Ectodermal cell (in vitro differentiated cells): ENCODE measurements at regions not wholly inside any gene's neighbourhood (a gene's known extent, or its start where the extent isn't known, plus 50 kb on each side); places are given as distances from the start of the nearest gene placed in this dataset.

Experiments
- H3K27ac ChIP-seq: 2 replicates; pipeline ENCODE4 v1.7.0; 2013; ENCODE audit warnings: mild to moderate bottlenecking, low read depth, low read length; ENCODE audit not compliant: insufficient read depth, poor library complexity, severe bottlenecking
- H3K27me3 ChIP-seq: 2 replicates; pipeline ENCODE4 v1.7.0; 2013; ENCODE audit warnings: mild to moderate bottlenecking, low read length; ENCODE audit not compliant: insufficient read depth, control insufficient read depth, poor library complexity, severe bottlenecking
- H3K36me3 ChIP-seq: one replicate; pipeline ENCODE4 v1.7.0; 2013; ENCODE audit warnings: low read length; ENCODE audit not compliant: control insufficient read depth, insufficient read depth
- H3K4me1 ChIP-seq: one replicate; pipeline ENCODE4 v1.7.0; 2013; ENCODE audit warnings: low read length; ENCODE audit not compliant: control insufficient read depth, insufficient read depth
- H3K4me3 ChIP-seq: 2 replicates; pipeline ENCODE4 v1.7.0; 2013; ENCODE audit warnings: low read depth, low read length, control low read depth; ENCODE audit not compliant: insufficient read depth
- H3K9me3 ChIP-seq: 2 replicates; pipeline ENCODE4 v1.7.0; 2013; ENCODE audit warnings: mild to moderate bottlenecking, low read length, moderate library complexity; ENCODE audit not compliant: control insufficient read depth
- WGBS, 2 experiments: methylation state at CpG; one replicate each; pipeline ENCODE4 v1.1.7; 2013; ENCODE audit warnings: missing lambda C conversion rate in 2 of 2; 5-methylcytosine and 5-hydroxymethylcytosine counted together

GRCh38 chr4:36900446-36900987 lies 344.0 kb upstream of the NWD2 start:
- Histone ChIP-seq H3K4me3 (no peak overlapping the region), H3K9me3 (no peaks in the 10 kb centered on the region), H3K4me1 (no peaks in the 10 kb centered on the region), H3K27ac (no peak overlapping the region), H3K27me3 (no peaks in the 10 kb centered on the region), H3K36me3 (no peaks in the 10 kb centered on the region)
- 83 to 85% methylated on average over 4 of the region's 4 CpGs for WGBS, 2 experiments

DNA sequence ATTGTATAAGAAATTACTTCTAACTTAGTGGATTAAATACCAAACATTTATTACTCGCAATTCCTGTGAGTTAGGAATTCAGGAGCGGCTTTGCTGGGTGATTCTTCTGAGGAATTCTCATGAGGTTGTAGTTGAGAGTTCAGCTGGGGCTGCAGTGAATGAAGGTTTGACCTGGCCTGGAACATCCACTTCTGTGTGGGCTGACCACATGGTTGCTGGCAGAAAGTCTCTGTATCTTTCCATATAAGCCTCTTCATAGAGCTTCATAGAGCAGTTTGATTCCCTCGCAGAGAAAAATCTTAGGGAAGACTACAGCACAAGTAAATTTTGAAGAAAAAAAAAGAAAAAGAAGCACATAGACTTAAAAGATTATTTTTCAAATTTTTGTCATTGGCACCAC lies 339.7 kb upstream of the NWD2 start:
- no peaks in the 10 kb centered on the region for H3K36me3 ChIP-seq
- WGBS, 2 experiments: 92 to 94% methylated on average over 1 to 3 of the region's 3 CpGs
- H3K9me3 ChIP-seq: no peaks in the 10 kb centered on the region
- H3K27me3 ChIP-seq: no peaks in the 10 kb centered on the region
- no peaks in the 10 kb centered on the region for H3K4me1 ChIP-seq
- H3K4me3 ChIP-seq: no peak overlapping the region
- H3K27ac ChIP-seq: no peak overlapping the region

DNA sequence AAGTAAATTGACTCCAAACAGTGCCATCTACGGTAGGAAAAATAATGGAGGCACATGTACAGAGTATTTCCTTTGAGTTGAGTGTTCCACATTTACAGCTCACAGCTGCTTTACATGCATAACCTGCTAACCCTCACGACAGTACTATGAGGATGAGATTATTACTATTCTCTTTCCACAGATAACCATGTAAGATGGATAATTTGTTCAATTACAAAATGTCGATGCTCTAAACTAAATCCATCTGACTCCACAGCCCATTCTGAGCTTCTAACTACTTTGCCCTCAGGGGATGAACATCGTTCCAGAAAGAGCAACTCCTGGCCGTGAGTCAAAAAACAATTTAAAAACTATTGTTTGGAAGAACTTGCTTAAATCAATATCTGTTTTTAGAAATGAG lies 330.4 kb upstream of the NWD2 start:
- no peaks in the 10 kb centered on the region for H3K36me3 ChIP-seq
- H3K4me3 ChIP-seq: no peak overlapping the region
- H3K27me3 ChIP-seq: no peaks in the 10 kb centered on the region
- H3K4me1 ChIP-seq: no peaks in the 10 kb centered on the region
- 90 to 100% methylated on average over 4 to 5 of the region's 5 CpGs for WGBS, 2 experiments
- H3K9me3 ChIP-seq: no peaks in the 10 kb centered on the region
- H3K27ac ChIP-seq: no peak overlapping the region

- no peak overlapping the region for H3K27ac ChIP-seq
- H3K4me3 ChIP-seq: no peak overlapping the region
- 77 to 90% methylated on average over 2 of the region's 2 CpGs for whole genome bisulfite sequencing, 2 experiments
- no peaks in the 10 kb centered on the region for H3K27me3 ChIP-seq
- no peaks in the 10 kb centered on the region for H3K9me3 ChIP-seq
- no peaks in the 10 kb centered on the region for H3K4me1 ChIP-seq
- no peaks in the 10 kb centered on the region for H3K36me3 ChIP-seq
Observed at GRCh38 chr4:36915717-36916116, 328.8 kb upstream of the NWD2 start.

- Histone ChIP-seq H3K27me3 (no peaks in the 10 kb centered on the region), H3K4me1 (no peaks in the 10 kb centered on the region)
- WGBS, 2 experiments: 84 to 88% methylated on average over 6 of the region's 6 CpGs
Observed at GRCh38 chr4:36917413-36917812, 327.1 kb upstream of the NWD2 start.

GRCh38 chr4:36919721-36920120 lies 324.8 kb upstream of the NWD2 start:
- 76 to 81% methylated on average over 2 of the region's 2 CpGs for WGBS, 2 experiments
- Histone ChIP-seq H3K36me3 (no peaks in the 10 kb centered on the region), H3K4me3 (no peak overlapping the region), H3K4me1 (no peaks in the 10 kb centered on the region), H3K9me3 (no peaks in the 10 kb centered on the region), H3K27me3 (no peaks in the 10 kb centered on the region), H3K27ac (no peak overlapping the region)

More at GRCh38 chr4:36917413-36917812, 327.1 kb upstream of the NWD2 start:
- no peak overlapping the region for H3K27ac ChIP-seq
- no peak overlapping the region for H3K4me3 ChIP-seq
- no peaks in the 10 kb centered on the region for H3K9me3 ChIP-seq
- H3K36me3 ChIP-seq: no peaks in the 10 kb centered on the region

DNA sequence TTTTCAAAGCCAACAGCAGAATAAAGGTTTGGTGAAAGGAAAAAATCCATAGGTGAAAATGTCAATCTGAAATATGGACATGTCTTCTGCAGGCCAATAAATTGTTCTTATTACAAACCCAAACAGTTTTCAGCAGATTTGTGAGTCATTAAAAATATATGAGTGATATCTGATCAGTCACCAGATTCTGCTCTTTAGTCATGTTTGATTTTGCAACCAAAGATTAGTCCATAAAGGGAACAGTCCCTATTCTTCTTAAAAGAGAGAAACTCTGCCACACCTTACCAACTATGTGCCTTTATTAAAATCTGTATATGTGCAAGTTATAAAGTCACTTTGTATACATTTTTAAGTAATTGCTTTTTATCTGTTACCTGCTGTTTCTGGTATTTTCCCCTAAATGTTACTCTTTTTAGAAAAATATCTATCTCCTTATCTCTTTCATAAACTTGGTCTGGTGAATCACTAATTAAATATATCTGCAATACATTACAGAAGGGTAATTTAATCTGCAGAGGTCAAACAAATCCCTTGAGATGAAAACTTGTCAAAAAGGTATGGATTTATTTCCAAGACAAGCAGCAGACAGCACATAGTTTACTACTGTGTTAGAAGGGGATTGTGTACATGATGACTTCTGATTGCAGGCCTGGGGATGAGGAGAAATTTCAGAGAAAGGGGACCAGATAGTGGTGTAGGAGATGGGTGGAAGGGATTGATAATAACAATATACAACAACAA lies 322.9 kb upstream of the NWD2 start:
- no peak overlapping the region for H3K4me3 ChIP-seq
- H3K36me3 ChIP-seq: no peaks in the 10 kb centered on the region
- H3K27ac ChIP-seq: no peak overlapping the region
- H3K27me3 ChIP-seq: no peaks in the 10 kb centered on the region
- no peaks in the 10 kb centered on the region for H3K4me1 ChIP-seq
- no peaks in the 10 kb centered on the region for H3K9me3 ChIP-seq

GRCh38 chr4:36930562-36931111 lies 313.9 kb upstream of the NWD2 start:
- H3K9me3 ChIP-seq: no peaks in the 10 kb centered on the region
- H3K27me3 ChIP-seq: no peaks in the 10 kb centered on the region
- H3K4me3 ChIP-seq: no peak overlapping the region
- no peaks in the 10 kb centered on the region for H3K4me1 ChIP-seq
- WGBS, 2 experiments: 96 to 100% methylated on average over 1 of the region's 1 CpG
- H3K27ac ChIP-seq: no peak overlapping the region
- no peaks in the 10 kb centered on the region for H3K36me3 ChIP-seq

DNA sequence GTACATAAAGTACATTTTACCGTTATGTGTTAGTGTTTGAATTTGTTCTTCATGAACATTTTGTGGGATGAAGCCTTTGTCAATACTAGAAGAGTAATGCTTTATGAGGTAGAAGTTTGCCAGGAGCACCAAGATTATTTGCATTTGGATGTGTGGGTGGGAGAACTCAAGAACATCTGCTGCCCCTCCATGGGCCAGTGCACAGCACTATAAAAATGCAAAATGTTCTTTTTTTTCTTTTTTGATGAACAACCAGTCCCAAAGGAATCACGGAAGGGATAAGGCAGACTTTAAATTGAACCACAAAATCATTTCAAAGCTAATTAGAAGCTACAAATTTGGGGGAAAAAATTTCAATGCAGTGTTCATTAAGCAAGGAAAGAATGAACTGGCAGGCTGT lies 300.3 kb upstream of the NWD2 start:
- Histone ChIP-seq H3K27ac (no peak overlapping the region), H3K27me3 (no peaks in the 10 kb centered on the region), H3K9me3 (no peaks in the 10 kb centered on the region), H3K4me1 (no peaks in the 10 kb centered on the region), H3K36me3 (no peaks in the 10 kb centered on the region), H3K4me3 (no peak overlapping the region)
- 95 to 97% methylated on average over 2 of the region's 2 CpGs for WGBS, 2 experiments

GRCh38 chr4:36961420-36961819 lies 283.1 kb upstream of the NWD2 start:
- Histone ChIP-seq H3K4me3 (no peak overlapping the region), H3K27me3 (no peaks in the 10 kb centered on the region)
- 82 to 92% methylated on average over 1 of the region's 1 CpG for WGBS, 2 experiments

More at GRCh38 chr4:36961420-36961819, 283.1 kb upstream of the NWD2 start:
- no peak overlapping the region for H3K27ac ChIP-seq
- H3K36me3 ChIP-seq: no peaks in the 10 kb centered on the region
- H3K9me3 ChIP-seq: no peaks in the 10 kb centered on the region
- H3K4me1 ChIP-seq: no peaks in the 10 kb centered on the region
